A549 (cell line): ENCODE measurements at regions not wholly inside any gene's neighbourhood (a gene's known extent, or its start where the extent isn't known, plus 50 kb on each side); places are given as distances from the start of the nearest gene placed in this dataset.

Source experiments
- ATAC-seq, 2 experiments: fragments of 200-7000 bp in 1 of 2; fragments of >200 bp in 1 of 2; cut with Nextera tagmentation in 1 of 2; cut with Tn5 transposase in 1 of 2; 3 replicates each; pipeline versions ENCODE4 v1.8.0 to v1.9.1; 2018 to 2020; ENCODE audit warnings: mild to moderate bottlenecking in 1 of 2, moderate library complexity in 1 of 2
- CTCF ChIA-PET: fragments of 300-600 bp; sonication (Branson Sonifier 250); formaldehyde crosslinking; extraction: SDS; loops from one replicate; lab custom pipeline; 2021; ENCODE audit warnings: antibody characterized with exemption, inconsistent platforms; lab: Yijun Ruan, JAX
- POLR2A ChIA-PET: fragments of 350-600 bp; formaldehyde crosslinking; extraction: SDS; loops from one replicate; lab custom pipeline; 2021; ENCODE audit warnings: antibody characterized with exemption, inconsistent platforms; lab: Yijun Ruan, JAX
- DNase-seq, 2 experiments: peaks; one replicate each; pipeline versions ENCODE4 v3.0.0 to v3.0.0-alpha.2; 2011 to 2016; ENCODE audit warnings: low read depth in 1 of 2, low spot score in 1 of 2
- FAIRE-seq: peaks from 2 replicates; lab custom pipeline; 2011; peaks lifted over from hg19 to GRCh38; lab: Jason Lieb, UNC
- H3K27ac ChIP-seq, 2 experiments: fragments of >200 bp; sonication (Bioruptor Twin); formaldehyde crosslinking; 3 replicates each; pipeline ENCODE4 v1.5.1; 2016 to 2017
- H3K4me1 ChIP-seq: fragments of >200 bp; sonication (Bioruptor Twin); formaldehyde crosslinking; 3 replicates; pipeline ENCODE4 v1.6.1; 2016
- H3K4me2 ChIP-seq: fragments of >200 bp; sonication (Bioruptor Twin); formaldehyde crosslinking; 3 replicates; pipeline ENCODE4 v1.6.1; 2016
- H3K4me3 ChIP-seq: fragments of >200 bp; sonication (Bioruptor Twin); formaldehyde crosslinking; 3 replicates; pipeline ENCODE4 v1.5.1; 2016
- H3K9me3 ChIP-seq: fragments of >200 bp; sonication (Bioruptor Twin); formaldehyde crosslinking; 3 replicates; pipeline ENCODE4 v1.6.1; 2016
- ATOH8 ChIP-seq: fragments of 250-450 bp; sonication (Bioruptor Pico); IDR thresholded peaks from 2 replicates; pipeline ENCODE4 v1.5.0; 2020; ENCODE audit warnings: low read depth, mild to moderate bottlenecking, moderate library complexity
- BCL3 ChIP-seq: fragments of >200 bp; sonication (Bioruptor Twin); formaldehyde crosslinking; IDR thresholded peaks from 3 replicates; pipeline ENCODE4 v1.6.1; 2016
- CEBPB ChIP-seq, 2 experiments: fragments of >200 bp in 1 of 2; sonication (Bioruptor Twin) in 1 of 2; formaldehyde crosslinking in 1 of 2; IDR thresholded peaks; 2 replicates each; pipeline ENCODE4 v1.6.1; 2012 to 2016
- CHD4 ChIP-seq: fragments of 200-600 bp; sonication (generic); IDR thresholded peaks from 2 replicates; pipeline ENCODE4 v1.6.1; 2016; ENCODE audit warnings: antibody characterized with exemption, mild to moderate bottlenecking, borderline replicate concordance
- CTCF ChIP-seq: fragments of >200 bp; sonication (Bioruptor Twin); formaldehyde crosslinking; IDR thresholded peaks from 3 replicates; pipeline ENCODE4 v1.5.1; 2016
- E2F6 ChIP-seq: IDR thresholded peaks from 2 replicates; pipeline ENCODE4 v1.6.1; 2012; ENCODE audit warnings: low read depth, borderline replicate concordance
- EHF ChIP-seq: fragments of 250-450 bp; sonication (Bioruptor Pico); IDR thresholded peaks from 2 replicates; pipeline ENCODE4 v1.5.0; 2020; ENCODE audit warnings: mild to moderate bottlenecking
- EHMT2 ChIP-seq: fragments of 200-600 bp; sonication (generic); IDR thresholded peaks from 2 replicates; pipeline ENCODE4 v1.6.1; 2016; ENCODE audit warnings: antibody characterized with exemption, low read depth, mild to moderate bottlenecking, moderate library complexity
- ELK1 ChIP-seq: fragments of 150-350 bp; IDR thresholded peaks from 2 replicates; pipeline ENCODE4 v1.6.1; 2014; ENCODE audit warnings: low read depth, mild to moderate bottlenecking, low read length
- EP300 ChIP-seq, 2 experiments: fragments of >200 bp; sonication (Bioruptor Twin); formaldehyde crosslinking; IDR thresholded peaks; 2 replicates in 1 of 2; 3 replicates in 1 of 2; pipeline ENCODE4 v1.6.1; 2016 to 2017
- ESRRA ChIP-seq: fragments of 150-350 bp; IDR thresholded peaks from 2 replicates; pipeline ENCODE4 v1.6.1; 2014; ENCODE audit warnings: mild to moderate bottlenecking, low read length, borderline replicate concordance
- FOSB ChIP-seq: fragments of 250-450 bp; sonication (Bioruptor Pico); IDR thresholded peaks from 2 replicates; pipeline ENCODE4 v1.5.0; 2020; ENCODE audit warnings: mild to moderate bottlenecking, moderate library complexity
- HMGXB4 ChIP-seq: fragments of 250-450 bp; sonication (Bioruptor Pico); IDR thresholded peaks from 2 replicates; pipeline ENCODE4 v1.5.0; 2021; ENCODE audit warnings: mild to moderate bottlenecking, moderate library complexity, borderline replicate concordance
- HOXB5 ChIP-seq: fragments of 250-450 bp; sonication (Bioruptor Pico); IDR thresholded peaks from 2 replicates; pipeline ENCODE4 v1.5.0; 2020; ENCODE audit warnings: mild to moderate bottlenecking, moderate library complexity
- JUN ChIP-seq, 2 experiments: fragments of >200 bp; sonication (Bioruptor Twin); formaldehyde crosslinking; IDR thresholded peaks; 2 replicates in 1 of 2; 3 replicates in 1 of 2; pipeline ENCODE4 v1.6.1; 2016 to 2017
- JUNB ChIP-seq: fragments of >200 bp; sonication (Bioruptor Twin); formaldehyde crosslinking; IDR thresholded peaks from 2 replicates; pipeline ENCODE4 v1.6.1; 2016
- MAFK ChIP-seq: fragments of 450-650 bp; IDR thresholded peaks from 2 replicates; pipeline ENCODE4 v1.6.1; 2014; ENCODE audit not compliant: partially characterized antibody
- MAX ChIP-seq: IDR thresholded peaks from 2 replicates; pipeline ENCODE4 v1.6.1; 2012
- MAZ ChIP-seq: fragments of 150-350 bp; IDR thresholded peaks from 2 replicates; pipeline ENCODE4 v1.6.1; 2014; ENCODE audit warnings: antibody characterized with exemption, low read depth, low read length, borderline replicate concordance
- NFE2L2 ChIP-seq: fragments of 150-350 bp; conservative IDR thresholded peaks from 2 replicates; pipeline ENCODE4 v1.6.1; 2014; ENCODE audit warnings: low read length
- NR3C1 ChIP-seq: fragments of >200 bp; sonication (Bioruptor Twin); formaldehyde crosslinking; IDR thresholded peaks from 3 replicates; pipeline ENCODE4 v1.6.1; 2017
- PBX3 ChIP-seq: IDR thresholded peaks from 2 replicates; pipeline ENCODE4 v1.6.1; 2012
- PHF8 ChIP-seq: fragments of 200-600 bp; sonication (generic); IDR thresholded peaks from 2 replicates; pipeline ENCODE4 v1.6.1; 2016; ENCODE audit warnings: low read depth, mild to moderate bottlenecking, antibody characterized with exemption, moderate library complexity, borderline replicate concordance
- RAD21 ChIP-seq, 2 experiments: fragments of >200 bp in 1 of 2; sonication (Bioruptor Twin) in 1 of 2; formaldehyde crosslinking in 1 of 2; IDR thresholded peaks in 1 of 2; conservative IDR thresholded peaks in 1 of 2; 2 replicates in 1 of 2; 3 replicates in 1 of 2; pipeline ENCODE4 v1.6.1; 2012 to 2018; ENCODE audit warnings: inconsistent platforms in 1 of 2
- RFX5 ChIP-seq: fragments of 450-650 bp; IDR thresholded peaks from 2 replicates; pipeline ENCODE4 v1.7.1; 2014; ENCODE audit warnings: antibody characterized with exemption, mild to moderate bottlenecking, moderate library complexity
- USF2 ChIP-seq: fragments of 450-650 bp; IDR thresholded peaks from 2 replicates; pipeline ENCODE4 v1.6.1; 2014; ENCODE audit warnings: antibody characterized with exemption
- ZSCAN20 ChIP-seq: fragments of 250-450 bp; sonication (Bioruptor Pico); IDR thresholded peaks from 2 replicates; pipeline ENCODE4 v1.8.0; 2022; ENCODE audit warnings: mild to moderate bottlenecking, moderate library complexity
- WGBS: methylation state at CpG from one replicate; pipeline ENCODE4 v1.1.6; 2017; ENCODE audit errors: missing lambda C conversion rate; 5-methylcytosine and 5-hydroxymethylcytosine counted together

- no peak for FAIRE-seq
- Histone ChIP-seq H3K4me1 (no peaks in the 10 kb centered on the region), H3K27ac (no peak overlapping the region), H3K4me3 (no peak overlapping the region), H3K4me2 (no peak overlapping the region), H3K9me3 (no peaks in the 10 kb centered on the region)
- CTCF ChIA-PET = no interaction called here
- TF ChIP-seq CEBPB (IDR thresholded peaks at IDR 0.05) = no peak
- no peak for TF ChIP-seq E2F6
- no peak for TF ChIP-seq USF2
- TF ChIP-seq CHD4 = no peak
- no peak for TF ChIP-seq ELK1
- TF ChIP-seq FOSB (CRISPR knock-in tag) = no peak
- TF ChIP-seq ESRRA = no peak
- no peak for TF ChIP-seq EP300 (IDR thresholded peaks at IDR 0.05)
- no peak for TF ChIP-seq JUNB
- TF ChIP-seq MAFK = no peak
- no peak for TF ChIP-seq RFX5
- no peak for TF ChIP-seq EHMT2
- TF ChIP-seq BCL3 = no peak
- TF ChIP-seq JUN (IDR thresholded peaks at IDR 0.05) = no peak
- TF ChIP-seq PHF8 = no peak
- TF ChIP-seq ATOH8 (CRISPR knock-in tag) = no peak
- TF ChIP-seq HOXB5 (CRISPR knock-in tag) = no peak
- TF ChIP-seq EHF (CRISPR knock-in tag) = no peak
- no peak for TF ChIP-seq MAX
- no peak for TF ChIP-seq NFE2L2
- ATAC-seq = no peak
- POLR2A ChIA-PET = no interaction called here
- DNase-seq = no peak
These were observed 66.9 kb upstream of the CNOT2 start for GRCh38 chr12:70176290-70176689.

GRCh38 chr12:70177631-70178030, 65.6 kb upstream of the CNOT2 start:
- Histone ChIP-seq H3K9me3 (no peaks in the 10 kb centered on the region), H3K4me1 (no peaks in the 10 kb centered on the region), H3K4me3 (no peak overlapping the region), H3K27ac (no peak overlapping the region), H3K4me2 (no peak overlapping the region)
- FAIRE-seq = no peak
- 2% methylated on average over 1 of the region's 1 CpG for WGBS
- no peak for DNase-seq
- POLR2A ChIA-PET = no interaction called here
- CTCF ChIA-PET = no interaction called here
- ATAC-seq = no peak
- TF ChIP-seq ZSCAN20 (CRISPR knock-in tag) = no peak
- TF ChIP-seq NR3C1 = no peak
- no peak for TF ChIP-seq ELK1
- no peak for TF ChIP-seq MAX
- no peak for TF ChIP-seq MAZ
- no peak for TF ChIP-seq RAD21 (conservative IDR thresholded peaks at IDR 0.05 in 1 of 2, IDR thresholded peaks at IDR 0.05 in 1 of 2)
- TF ChIP-seq HMGXB4 (CRISPR knock-in tag) = no peak
- TF ChIP-seq CTCF = no peak
- no peak for TF ChIP-seq PBX3
